K562 (cell line): ENCODE measurements at regions not wholly inside any gene's neighbourhood (a gene's known extent, or its start where the extent isn't known, plus 50 kb on each side); places are given as distances from the start of the nearest gene placed in this dataset.

Experiments used
- ATAC-seq: fragments of 200-7000 bp; cut with Tn5 transposase; 3 replicates; pipeline ENCODE4 v1.9.1; 2020; ENCODE audit warnings: moderate library complexity
- BruUV-seq: library from RNA; stranded (reverse); fragments of 400-500 nt; replicated peaks from 2 replicates; lab custom pipeline; 2021; lab: Mats Ljungman, UMichigan
- CTCF ChIA-PET: fragments of 300-600 bp; formaldehyde crosslinking; extraction: SDS; loops from one replicate; lab custom pipeline; 2021; ENCODE audit warnings: low intra/inter-chr PET ratio; lab: Yijun Ruan, JAX
- POLR2A ChIA-PET: fragments of 300-600, 350-650 bp; sonication (Branson Sonifier 250); formaldehyde crosslinking; extraction: SDS; loops from one replicate; lab custom pipeline; 2021; ENCODE audit warnings: antibody characterized with exemption, inconsistent platforms; lab: Yijun Ruan, JAX
- DNase-seq, 4 experiments: peaks; one replicate each; pipeline versions ENCODE4 v3.0.0 to v3.0.0-alpha.2; 2011 to 2018; ENCODE audit warnings: low spot score in 3 of 4, mixed read lengths in 3 of 4; ENCODE audit errors: extremely low read depth in 1 of 4
- FAIRE-seq: peaks from 2 replicates; lab custom pipeline; 2011; peaks lifted over from hg19 to GRCh38; lab: Jason Lieb, UNC
- H2AFZ ChIP-seq: 2 replicates; pipeline ENCODE4 v1.6.0; 2011; ENCODE audit warnings: low read depth, low read length, control low read depth, inconsistent platforms
- H3K27ac ChIP-seq: fragments of 200-600 bp; 3 replicates; pipeline ENCODE4 v1.8.0; 2011; ENCODE audit warnings: low read depth, mild to moderate bottlenecking, control low read depth, inconsistent platforms, low read length, moderate library complexity, mixed read lengths; ENCODE audit errors: extremely low read depth
- H3K27me3 ChIP-seq, 2 experiments: fragments of 300-600 bp in 1 of 2; 2 replicates in 1 of 2; 3 replicates in 1 of 2; pipeline versions ENCODE4 v1.6.0 to v1.8.0; 2011; ENCODE audit warnings: inconsistent platforms in 2 of 2, low read length in 2 of 2, mild to moderate bottlenecking in 1 of 2, mixed read lengths in 1 of 2, moderate library complexity in 1 of 2; ENCODE audit not compliant: control insufficient read depth in 2 of 2, insufficient read depth in 2 of 2
- H3K36me3 ChIP-seq: fragments of 300-600 bp; 3 replicates; pipeline ENCODE4 v1.8.0; 2011; ENCODE audit warnings: mild to moderate bottlenecking, low read length, inconsistent platforms; ENCODE audit not compliant: control insufficient read depth, insufficient read depth
- H3K4me1 ChIP-seq, 2 experiments: fragments of 200-600 bp in 1 of 2; replicated peaks in 1 of 2; 2 replicates in 1 of 2; 3 replicates in 1 of 2; pipeline versions ENCODE4 v1.5.1 to v1.8.0; 2011; ENCODE audit warnings: inconsistent platforms in 2 of 2, low read length in 2 of 2, mild to moderate bottlenecking in 1 of 2, mixed read lengths in 1 of 2, moderate library complexity in 1 of 2; ENCODE audit not compliant: control insufficient read depth in 2 of 2, insufficient read depth in 2 of 2
- H3K4me2 ChIP-seq: 2 replicates; pipeline ENCODE4 v1.6.1; 2011; ENCODE audit warnings: low read length, control low read depth, inconsistent platforms, mixed read lengths; ENCODE audit not compliant: insufficient read depth
- H3K4me3 ChIP-seq: fragments of 200-600 bp; sonication (generic), shearing (Covaris generic); 2 replicates; pipeline ENCODE4 v1.5.1; 2016; ENCODE audit warnings: control low read depth, inconsistent platforms
- H3K79me2 ChIP-seq: fragments of 200-600 bp; 3 replicates; pipeline ENCODE4 v1.8.0; 2011; ENCODE audit warnings: low read length, inconsistent platforms; ENCODE audit not compliant: control insufficient read depth, insufficient read depth
- H3K9ac ChIP-seq, 2 experiments: 2 replicates each; pipeline versions ENCODE4 v1.6.0 to v1.6.1; 2011; ENCODE audit warnings: low read depth in 2 of 2, low read length in 2 of 2, control low read depth in 1 of 2, inconsistent platforms in 1 of 2, mild to moderate bottlenecking in 1 of 2, mixed read lengths in 1 of 2; ENCODE audit not compliant: insufficient read depth in 1 of 2
- H3K9me1 ChIP-seq: one replicate; pipeline ENCODE4 v1.6.0; 2011; ENCODE audit warnings: inconsistent platforms, mild to moderate bottlenecking, low read length, moderate library complexity; ENCODE audit not compliant: control insufficient read depth, insufficient read depth
- H3K9me3 ChIP-seq: replicated peaks from 2 replicates; pipeline ENCODE4 v1.5.1; 2011; ENCODE audit warnings: low read depth, low read length, inconsistent platforms; ENCODE audit not compliant: control insufficient read depth, insufficient read depth
- H4K20me1 ChIP-seq: replicated peaks from 2 replicates; pipeline ENCODE4 v1.6.1; 2011; ENCODE audit warnings: low read length, inconsistent platforms, mixed read lengths; ENCODE audit not compliant: control insufficient read depth, insufficient read depth
- BRD4 ChIP-seq: fragments of 200-600 bp; sonication (generic); IDR thresholded peaks from 2 replicates; pipeline ENCODE4 v1.6.1; 2017; ENCODE audit warnings: inconsistent platforms
- HEY1 ChIP-seq: fragments of 250-450 bp; sonication (Bioruptor Pico); IDR thresholded peaks from 2 replicates; pipeline ENCODE4 v1.5.0; 2020; ENCODE audit warnings: mild to moderate bottlenecking, moderate library complexity, borderline replicate concordance
- HNRNPLL ChIP-seq: fragments of 200-400 bp; formaldehyde crosslinking; IDR thresholded peaks from 2 replicates; pipeline ENCODE4 v1.6.1; 2017; ENCODE audit warnings: low read length, low read depth, mild to moderate bottlenecking; ENCODE audit not compliant: poor library complexity, severe bottlenecking
- JUN ChIP-seq, 2 experiments: sonication (generic) in 1 of 2; formaldehyde crosslinking in 1 of 2; IDR thresholded peaks; 2 replicates each; pipeline versions ENCODE4 v1.6.1 to v1.8.0; 2012 to 2022; ENCODE audit warnings: borderline replicate concordance in 2 of 2, mild to moderate bottlenecking in 2 of 2, improper control_type of control experiment in 1 of 2, low read depth in 1 of 2, low read length in 1 of 2, missing genetic modification reagents in 1 of 2
- PHB2 ChIP-seq: fragments of 450-650 bp; IDR thresholded peaks from 2 replicates; pipeline ENCODE4 v1.6.1; 2017; ENCODE audit warnings: low read depth
- RBM25 ChIP-seq: fragments of 200-400 bp; formaldehyde crosslinking; IDR thresholded peaks from 2 replicates; pipeline ENCODE4 v1.6.1; 2018; ENCODE audit warnings: low read length, low read depth, moderate library complexity; ENCODE audit not compliant: severe bottlenecking
- STAG1 ChIP-seq: sonication (generic); formaldehyde crosslinking; IDR thresholded peaks from 2 replicates; pipeline ENCODE4 v1.5.0; 2020; ENCODE audit warnings: missing genetic modification reagents, borderline replicate concordance
- TARDBP ChIP-seq: fragments of 450-650 bp; IDR thresholded peaks from 2 replicates; pipeline ENCODE4 v1.6.1; 2016
- ZBTB1 ChIP-seq: sonication (generic); formaldehyde crosslinking; IDR thresholded peaks from 2 replicates; pipeline ENCODE4 v1.8.1; 2023; ENCODE audit warnings: missing genetic modification reagents, low read depth, mild to moderate bottlenecking, borderline replicate concordance
- ZFPM2 ChIP-seq: fragments of 250-450 bp; sonication (Bioruptor Pico); IDR thresholded peaks from 2 replicates; pipeline ENCODE4 v1.5.1; 2022; ENCODE audit warnings: mild to moderate bottlenecking
- ZNF197 ChIP-seq: fragments of 200-800 bp; sonication (Bioruptor generic); IDR thresholded peaks from 2 replicates; pipeline ENCODE4 v1.6.1; 2016; ENCODE audit warnings: low read depth, missing genetic modification characterization, missing compliant biosample characterization
- ZNF224 ChIP-seq: sonication (generic); formaldehyde crosslinking; IDR thresholded peaks from 2 replicates; pipeline ENCODE4 v1.8.0; 2022; ENCODE audit warnings: mild to moderate bottlenecking, missing genetic modification reagents
- WGBS: fragments of 100-300 bp; shearing (Covaris generic); methylation state at CpG from one replicate; pipeline ENCODE4 v1.1.6; 2016; ENCODE audit warnings: low coverage, mixed read lengths; ENCODE audit not compliant: insufficient coverage; ENCODE audit errors: missing lambda C conversion rate; 5-methylcytosine and 5-hydroxymethylcytosine counted together
- in situ Hi-C: fragments of 300-500 bp; cut with MboI; formaldehyde crosslinking; loops from 4 replicates; pipeline ENCODE4 v1.15.0; 2018; ENCODE audit warnings: inconsistent platforms, mixed read lengths
- intact Hi-C: fragments of 100-400 bp; cut with micrococcal nuclease; formaldehyde crosslinking; loops from 2 replicates; pipeline ENCODE4 v1.14.2; 2022
- TF ChIP-seq, protein P1 (sequence below), 2 experiments: fragments of 450-650 bp in 1 of 2; sonication (generic) in 1 of 2; formaldehyde crosslinking; conservative IDR thresholded peaks; 2 replicates each; pipeline versions ENCODE4 v1.4.0 to v1.8.1; 2020 to 2022; ENCODE audit warnings: mild to moderate bottlenecking in 1 of 2, missing genetic modification reagents in 1 of 2
- TF ChIP-seq, protein P2 (sequence below): fragments of 450-650 bp; IDR thresholded peaks from 2 replicates; pipeline ENCODE4 v1.6.1; 2014; ENCODE audit warnings: low read depth, mild to moderate bottlenecking, moderate library complexity, borderline replicate concordance
- TF ChIP-seq, protein P3 (sequence below): fragments of 250-450 bp; sonication (Bioruptor Pico); IDR thresholded peaks from 2 replicates; pipeline ENCODE4 v1.6.1; 2021; ENCODE audit warnings: mild to moderate bottlenecking
- TF ChIP-seq, protein P4 (sequence below): IDR thresholded peaks from 2 replicates; pipeline ENCODE4 v1.6.1; 2014; ENCODE audit warnings: antibody characterized with exemption

DNA sequence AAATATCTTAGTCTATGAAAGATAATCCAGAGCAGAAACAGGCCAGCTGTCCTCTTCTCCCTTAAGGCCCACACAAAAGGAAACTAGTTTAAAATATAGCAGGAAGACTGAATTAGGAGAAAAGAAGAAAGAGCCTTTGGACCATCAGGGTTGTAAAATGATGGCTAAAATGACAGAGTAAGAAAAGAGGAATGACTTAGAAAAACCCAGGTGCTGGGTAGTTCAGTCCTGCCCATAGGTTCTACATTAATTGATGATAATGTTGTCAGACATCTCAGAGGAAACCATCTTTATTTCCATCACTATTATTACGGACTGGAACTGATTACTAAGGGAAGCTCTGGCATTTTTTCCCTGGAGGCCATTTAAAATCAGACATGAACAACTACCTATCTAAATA is 142.8 kb upstream of the STT3B start:
- H3K9me3 ChIP-seq: no peaks in the 10 kb centered on the region
- H3K4me3 ChIP-seq: no peak overlapping the region
- FAIRE-seq (no peak), DNase-seq (no peak), ATAC-seq (no peak)
- intact Hi-C loops: no loop called here
- BruUV-seq: no TSS peak
- no peak overlapping the region for H3K4me2 ChIP-seq
- no peaks in the 10 kb centered on the region for H3K79me2 ChIP-seq
- POLR2A ChIA-PET: interaction anchor here (0.9 kb wide), 1 partner anchor 9 kb away, joined by 3 read pairs; no protein-coding TSS in a partner anchor
- no peak overlapping the region for H3K9ac ChIP-seq
- H3K9me1 ChIP-seq: no peaks in the 10 kb centered on the region
- CTCF ChIA-PET: no interaction called here
- H3K27ac ChIP-seq: no peak overlapping the region
- no peaks in the 10 kb centered on the region for H3K36me3 ChIP-seq
- no peak overlapping the region for H2AFZ ChIP-seq
- no peaks in the 10 kb centered on the region for H4K20me1 ChIP-seq
- in situ Hi-C loops: no loop called here
- 0% methylated on average over 1 of the region's 1 CpG for WGBS
- H3K27me3 ChIP-seq: peaks cover 0 to 4% of the 10 kb centered on the region in 2 experiments; a peak in 1 of 5 replicates
- no peaks in the 10 kb centered on the region for H3K4me1 ChIP-seq
- no peak for TF ChIP-seq STAG1
- no peak for TF ChIP-seq ZNF224 (CRISPR knock-in tag)
- TF ChIP-seq, protein P1, sequence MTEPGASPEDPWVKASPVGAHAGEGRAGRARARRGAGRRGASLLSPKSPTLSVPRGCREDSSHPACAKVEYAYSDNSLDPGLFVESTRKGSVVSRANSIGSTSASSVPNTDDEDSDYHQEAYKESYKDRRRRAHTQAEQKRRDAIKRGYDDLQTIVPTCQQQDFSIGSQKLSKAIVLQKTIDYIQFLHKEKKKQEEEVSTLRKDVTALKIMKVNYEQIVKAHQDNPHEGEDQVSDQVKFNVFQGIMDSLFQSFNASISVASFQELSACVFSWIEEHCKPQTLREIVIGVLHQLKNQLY (CRISPR knock-in tag; conservative IDR thresholded peaks at IDR 0.05): no peak
- no peak for TF ChIP-seq HEY1 (CRISPR knock-in tag)
- TF ChIP-seq, protein P2, sequence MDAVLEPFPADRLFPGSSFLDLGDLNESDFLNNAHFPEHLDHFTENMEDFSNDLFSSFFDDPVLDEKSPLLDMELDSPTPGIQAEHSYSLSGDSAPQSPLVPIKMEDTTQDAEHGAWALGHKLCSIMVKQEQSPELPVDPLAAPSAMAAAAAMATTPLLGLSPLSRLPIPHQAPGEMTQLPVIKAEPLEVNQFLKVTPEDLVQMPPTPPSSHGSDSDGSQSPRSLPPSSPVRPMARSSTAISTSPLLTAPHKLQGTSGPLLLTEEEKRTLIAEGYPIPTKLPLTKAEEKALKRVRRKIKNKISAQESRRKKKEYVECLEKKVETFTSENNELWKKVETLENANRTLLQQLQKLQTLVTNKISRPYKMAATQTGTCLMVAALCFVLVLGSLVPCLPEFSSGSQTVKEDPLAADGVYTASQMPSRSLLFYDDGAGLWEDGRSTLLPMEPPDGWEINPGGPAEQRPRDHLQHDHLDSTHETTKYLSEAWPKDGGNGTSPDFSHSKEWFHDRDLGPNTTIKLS: no peak
- TF ChIP-seq HNRNPLL: no peak
- TF ChIP-seq, protein P3, sequence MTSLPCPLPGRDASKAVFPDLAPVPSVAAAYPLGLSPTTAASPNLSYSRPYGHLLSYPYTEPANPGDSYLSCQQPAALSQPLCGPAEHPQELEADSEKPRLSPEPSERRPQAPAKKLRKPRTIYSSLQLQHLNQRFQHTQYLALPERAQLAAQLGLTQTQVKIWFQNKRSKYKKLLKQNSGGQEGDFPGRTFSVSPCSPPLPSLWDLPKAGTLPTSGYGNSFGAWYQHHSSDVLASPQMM (CRISPR knock-in tag): no peak
- no peak for TF ChIP-seq ZBTB1 (CRISPR knock-in tag)
- TF ChIP-seq JUN (IDR thresholded peaks at IDR 0.05; ENCODE audit: borderline replicate concordance, low read depth, low read length): no peak
- TF ChIP-seq JUN (CRISPR knock-in tag; IDR thresholded peaks at IDR 0.05; ENCODE audit: borderline replicate concordance): no peak
- no peak for TF ChIP-seq TARDBP
- no peak for TF ChIP-seq BRD4
- TF ChIP-seq PHB2: no peak
- no peak for TF ChIP-seq RBM25
- no peak for TF ChIP-seq ZNF197
- TF ChIP-seq, protein P4, sequence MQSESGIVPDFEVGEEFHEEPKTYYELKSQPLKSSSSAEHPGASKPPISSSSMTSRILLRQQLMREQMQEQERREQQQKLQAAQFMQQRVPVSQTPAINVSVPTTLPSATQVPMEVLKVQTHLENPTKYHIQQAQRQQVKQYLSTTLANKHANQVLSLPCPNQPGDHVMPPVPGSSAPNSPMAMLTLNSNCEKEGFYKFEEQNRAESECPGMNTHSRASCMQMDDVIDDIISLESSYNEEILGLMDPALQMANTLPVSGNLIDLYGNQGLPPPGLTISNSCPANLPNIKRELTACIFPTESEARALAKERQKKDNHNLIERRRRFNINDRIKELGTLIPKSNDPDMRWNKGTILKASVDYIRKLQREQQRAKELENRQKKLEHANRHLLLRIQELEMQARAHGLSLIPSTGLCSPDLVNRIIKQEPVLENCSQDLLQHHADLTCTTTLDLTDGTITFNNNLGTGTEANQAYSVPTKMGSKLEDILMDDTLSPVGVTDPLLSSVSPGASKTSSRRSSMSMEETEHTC: no peak
- no peak for TF ChIP-seq ZFPM2 (CRISPR knock-in tag)
